ENCODE measurements at regions not wholly inside any gene's neighbourhood (a gene's known extent, or its start where the extent isn't known, plus 50 kb on each side); places are given as distances from the start of the nearest gene placed in this dataset.

DNA sequence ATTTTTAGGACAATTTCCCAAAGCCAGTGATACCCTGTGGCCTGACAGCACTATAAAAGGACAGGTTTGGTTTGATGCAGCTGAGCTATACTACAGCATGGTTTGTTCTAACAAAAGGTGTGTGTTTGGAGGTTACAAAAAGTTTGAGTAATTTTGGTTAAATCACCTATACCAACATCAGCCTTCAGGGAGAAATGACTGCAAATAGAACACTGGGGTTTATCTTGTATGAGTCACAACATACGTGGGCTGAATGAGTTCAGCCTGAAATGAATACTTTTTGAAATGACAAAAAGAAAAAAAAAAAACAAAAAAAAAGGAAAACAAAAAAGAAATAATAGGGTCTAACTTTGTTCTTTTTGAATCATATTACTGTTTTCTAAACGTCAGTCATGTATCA is 345.7 kb downstream of the CNTN3 start:
- Mint-ChIP-seq H3K4me1 (peaks cover 5 to 6% of the 10 kb centered on the region in 2 experiments), H3K27me3 (ENCODE audit: low read depth) (no peaks in the 10 kb centered on the region), H3K9me3 (no peaks in the 10 kb centered on the region), H3K36me3 (ENCODE audit: insufficient read depth in 1 of 3, low read depth in 3 of 3) (no peaks in the 10 kb centered on the region), H3K4me3 (no peak overlapping the region), H3K27ac (no peak overlapping the region)
- no peak overlapping the region for H3K56ac ChIP-seq (ENCODE audit: insufficient read length, low read depth, low read length)
- no peak overlapping the region for H2BK5ac ChIP-seq (ENCODE audit: insufficient read length, low read length)
- H2AFZ ChIP-seq (ENCODE audit: low read length): no peak overlapping the region
- TF ChIP-seq, protein P1, sequence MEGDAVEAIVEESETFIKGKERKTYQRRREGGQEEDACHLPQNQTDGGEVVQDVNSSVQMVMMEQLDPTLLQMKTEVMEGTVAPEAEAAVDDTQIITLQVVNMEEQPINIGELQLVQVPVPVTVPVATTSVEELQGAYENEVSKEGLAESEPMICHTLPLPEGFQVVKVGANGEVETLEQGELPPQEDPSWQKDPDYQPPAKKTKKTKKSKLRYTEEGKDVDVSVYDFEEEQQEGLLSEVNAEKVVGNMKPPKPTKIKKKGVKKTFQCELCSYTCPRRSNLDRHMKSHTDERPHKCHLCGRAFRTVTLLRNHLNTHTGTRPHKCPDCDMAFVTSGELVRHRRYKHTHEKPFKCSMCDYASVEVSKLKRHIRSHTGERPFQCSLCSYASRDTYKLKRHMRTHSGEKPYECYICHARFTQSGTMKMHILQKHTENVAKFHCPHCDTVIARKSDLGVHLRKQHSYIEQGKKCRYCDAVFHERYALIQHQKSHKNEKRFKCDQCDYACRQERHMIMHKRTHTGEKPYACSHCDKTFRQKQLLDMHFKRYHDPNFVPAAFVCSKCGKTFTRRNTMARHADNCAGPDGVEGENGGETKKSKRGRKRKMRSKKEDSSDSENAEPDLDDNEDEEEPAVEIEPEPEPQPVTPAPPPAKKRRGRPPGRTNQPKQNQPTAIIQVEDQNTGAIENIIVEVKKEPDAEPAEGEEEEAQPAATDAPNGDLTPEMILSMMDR (conservative IDR thresholded peaks at IDR 0.05): no peak
- no peaks in the 10 kb centered on the region for H3K23me2 ChIP-seq (ENCODE audit: insufficient read length, low read depth, low read length, poor library complexity, severe bottlenecking)
- no peaks in the 10 kb centered on the region for H3K79me1 ChIP-seq (ENCODE audit: insufficient read depth, low read depth, low read length, poor library complexity, severe bottlenecking)
- no peak overlapping the region for H3K9ac ChIP-seq (ENCODE audit: extremely low read depth, insufficient read length, low read length)
- no peak overlapping the region for H4K5ac ChIP-seq (ENCODE audit: insufficient read length, low read depth, low read length)
- H3K27me3 ChIP-seq (ENCODE audit: insufficient read depth, low read length): no peaks in the 10 kb centered on the region
- no peak overlapping the region for H4K91ac ChIP-seq (ENCODE audit: insufficient read length, low read depth, low read length)
- H3K4me1 ChIP-seq (ENCODE audit: insufficient read depth, low read length): no peaks in the 10 kb centered on the region
- no peaks in the 10 kb centered on the region for H3K9me3 ChIP-seq (ENCODE audit: control insufficient read depth, low read depth, low read length)
- DNase-seq: no peak
- no peaks in the 10 kb centered on the region for H3K79me2 ChIP-seq (ENCODE audit: insufficient read depth, low read length)
- H4K8ac ChIP-seq (replicated peaks; ENCODE audit: insufficient read length, low read depth, low read length): no peak overlapping the region
- H3K4me2 ChIP-seq (ENCODE audit: insufficient read depth, insufficient read length, low read length): no peak overlapping the region
- H2BK120ac ChIP-seq (ENCODE audit: low read depth, low read length, poor library complexity, severe bottlenecking): no peak overlapping the region
- H3K23ac ChIP-seq (ENCODE audit: insufficient read length, low read depth, low read length): no peak overlapping the region
- no peak overlapping the region for H3K4ac ChIP-seq (ENCODE audit: low read depth, low read length)
- no peak overlapping the region for H3T11ph ChIP-seq (ENCODE audit: low read length)
- H3K27ac ChIP-seq (ENCODE audit: insufficient read length, low read depth, low read length): no peak overlapping the region
- H4K20me1 ChIP-seq (ENCODE audit: control insufficient read depth, insufficient read depth, insufficient read length): no peaks in the 10 kb centered on the region
- H2AK5ac ChIP-seq (ENCODE audit: insufficient read length, low read length): no peak overlapping the region
- no peak overlapping the region for H3K18ac ChIP-seq (ENCODE audit: insufficient read length, low read depth, low read length)
- H2BK20ac ChIP-seq (ENCODE audit: low read depth, low read length, poor library complexity, severe bottlenecking): no peak overlapping the region
- H2BK12ac ChIP-seq (ENCODE audit: insufficient read length, low read depth, low read length): no peak overlapping the region
- no CpG with 5 or more reads among the region's 2 CpGs for WGBS (ENCODE audit: extremely low coverage, insufficient read length, low lambda C conversion rate)
- H3K14ac ChIP-seq (ENCODE audit: insufficient read depth, low read length): no peak overlapping the region
- H2BK15ac ChIP-seq (ENCODE audit: low read depth, low read length): no peak overlapping the region

Measured in H9 (cell line).